ENCODE measurements at regions not wholly inside any gene's neighbourhood (a gene's known extent, or its start where the extent isn't known, plus 50 kb on each side); places are given as distances from the start of the nearest gene placed in this dataset.

DNA sequence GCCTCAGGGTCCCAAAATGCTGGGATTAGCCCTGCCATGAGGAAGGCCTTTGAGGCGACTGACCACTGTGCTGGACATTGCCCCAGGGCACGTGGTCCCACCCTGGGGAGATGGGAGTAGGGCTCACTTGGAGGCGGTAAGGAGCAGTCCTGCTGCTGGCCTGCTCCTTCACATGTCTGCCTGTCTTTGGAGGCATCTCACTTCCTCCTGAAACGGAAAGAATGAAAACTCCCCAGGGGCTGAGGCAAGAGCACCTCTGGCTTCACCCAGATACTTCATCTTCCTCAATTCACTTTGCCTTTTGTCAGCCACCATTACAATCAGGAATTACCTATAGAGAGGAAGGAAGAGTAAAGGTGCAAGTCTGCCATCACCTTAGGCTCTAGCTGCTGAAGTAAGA, 59.9 kb upstream of the GATA6 start:
- TF ChIP-seq, protein P1, sequence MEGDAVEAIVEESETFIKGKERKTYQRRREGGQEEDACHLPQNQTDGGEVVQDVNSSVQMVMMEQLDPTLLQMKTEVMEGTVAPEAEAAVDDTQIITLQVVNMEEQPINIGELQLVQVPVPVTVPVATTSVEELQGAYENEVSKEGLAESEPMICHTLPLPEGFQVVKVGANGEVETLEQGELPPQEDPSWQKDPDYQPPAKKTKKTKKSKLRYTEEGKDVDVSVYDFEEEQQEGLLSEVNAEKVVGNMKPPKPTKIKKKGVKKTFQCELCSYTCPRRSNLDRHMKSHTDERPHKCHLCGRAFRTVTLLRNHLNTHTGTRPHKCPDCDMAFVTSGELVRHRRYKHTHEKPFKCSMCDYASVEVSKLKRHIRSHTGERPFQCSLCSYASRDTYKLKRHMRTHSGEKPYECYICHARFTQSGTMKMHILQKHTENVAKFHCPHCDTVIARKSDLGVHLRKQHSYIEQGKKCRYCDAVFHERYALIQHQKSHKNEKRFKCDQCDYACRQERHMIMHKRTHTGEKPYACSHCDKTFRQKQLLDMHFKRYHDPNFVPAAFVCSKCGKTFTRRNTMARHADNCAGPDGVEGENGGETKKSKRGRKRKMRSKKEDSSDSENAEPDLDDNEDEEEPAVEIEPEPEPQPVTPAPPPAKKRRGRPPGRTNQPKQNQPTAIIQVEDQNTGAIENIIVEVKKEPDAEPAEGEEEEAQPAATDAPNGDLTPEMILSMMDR (IDR thresholded peaks at IDR 0.05; ENCODE audit: insufficient read depth, low read depth, low read length): no peak
- TF ChIP-seq EZH2 (IDR thresholded peaks at IDR 0.05; ENCODE audit: insufficient read depth, low read length): no peak

Measured in astrocyte (in vitro differentiated cells and primary cell).